Panc1 (cell line): ENCODE measurements at regions not wholly inside any gene's neighbourhood (a gene's known extent, or its start where the extent isn't known, plus 50 kb on each side); places are given as distances from the start of the nearest gene placed in this dataset.

Experiments
- ATAC-seq: fragments of 200-7000 bp; cut with Tn5 transposase; 2 replicates; pipeline ENCODE4 v1.9.1; 2020; ENCODE audit warnings: mild to moderate bottlenecking, moderate library complexity
- BruUV-seq: library from RNA; stranded (reverse); fragments of 400-500 nt; replicated peaks from 2 replicates; lab custom pipeline; 2021; lab: Mats Ljungman, UMichigan
- CTCF ChIA-PET: fragments of 300-600 bp; sonication (Branson Sonifier 250); formaldehyde crosslinking; loops from one replicate; lab custom pipeline; 2022; ENCODE audit warnings: antibody characterized with exemption; lab: Charles Lee
- POLR2A ChIA-PET: fragments of 300-600 bp; sonication (Branson Sonifier 250); formaldehyde crosslinking; loops from one replicate; lab custom pipeline; 2022; ENCODE audit warnings: antibody characterized with exemption; lab: Charles Lee
- DNase-seq: peaks from one replicate; pipeline ENCODE4 v3.0.0-alpha.2; 2010; ENCODE audit warnings: low read depth, low spot score
- H3K27ac ChIP-seq: 2 replicates; pipeline ENCODE4 v1.5.1; 2011; ENCODE audit warnings: mild to moderate bottlenecking, low read length, inconsistent platforms
- H3K27me3 ChIP-seq: fragments of 200-500 bp; sonication (Bioruptor generic); 2 replicates; pipeline ENCODE4 v1.6.0; 2014; ENCODE audit warnings: low read length, inconsistent platforms; ENCODE audit not compliant: control insufficient read depth, insufficient read depth
- H3K36me3 ChIP-seq: fragments of 200-500 bp; sonication (Bioruptor generic); 2 replicates; pipeline ENCODE4 v1.5.1; 2014; ENCODE audit warnings: inconsistent platforms, mild to moderate bottlenecking, low read length, moderate library complexity; ENCODE audit not compliant: control insufficient read depth, insufficient read depth
- H3K4me1 ChIP-seq: 2 replicates; pipeline ENCODE4 v1.5.1; 2011; ENCODE audit warnings: inconsistent platforms, mild to moderate bottlenecking, low read length, moderate library complexity; ENCODE audit not compliant: control insufficient read depth, insufficient read depth
- H3K4me3 ChIP-seq, 2 experiments: 2 replicates each; pipeline ENCODE4 v1.5.1; 2011 to 2012; ENCODE audit warnings: low read depth in 2 of 2, low read length in 2 of 2, mild to moderate bottlenecking in 2 of 2, inconsistent platforms in 1 of 2, moderate library complexity in 1 of 2
- H3K9me3 ChIP-seq: fragments of 200-500 bp; sonication (Bioruptor generic); 2 replicates; pipeline ENCODE4 v1.5.1; 2014; ENCODE audit warnings: low read depth, mild to moderate bottlenecking, inconsistent platforms, low read length, moderate library complexity; ENCODE audit not compliant: control insufficient read depth, insufficient read depth
- POLR2AphosphoS5 ChIP-seq: IDR thresholded peaks from 2 replicates; pipeline ENCODE4 v1.6.1; 2012; ENCODE audit warnings: mild to moderate bottlenecking, low read depth, low read length, moderate library complexity
- SIN3A ChIP-seq: IDR thresholded peaks from 2 replicates; pipeline ENCODE4 v1.6.1; 2012; ENCODE audit warnings: low read depth, mild to moderate bottlenecking, low read length, moderate library complexity, borderline replicate concordance; ENCODE audit not compliant: insufficient read depth
- TCF7L2 ChIP-seq: IDR thresholded peaks from 2 replicates; pipeline ENCODE4 v1.6.1; 2011; ENCODE audit warnings: mild to moderate bottlenecking, low read depth, low read length, inconsistent platforms
- in situ Hi-C: cut with HindIII; loops from 2 replicates; pipeline ENCODE4 v1.10.0; 2016; ENCODE audit warnings: low sequenced_read_pairs, low pct_unique_long_range_greater_than_20kb
- intact Hi-C: fragments of 100-400 bp; cut with micrococcal nuclease; formaldehyde crosslinking; loops from one replicate; pipeline ENCODE4 v1.10.0; 2022; ENCODE audit not compliant: unreplicated experiment
- TF ChIP-seq, protein P1 (sequence below): fragments of 450-650 bp; IDR thresholded peaks from 2 replicates; pipeline ENCODE4 v1.5.1; 2017; ENCODE audit warnings: mild to moderate bottlenecking
- TF ChIP-seq, protein P2 (sequence below), 2 experiments: IDR thresholded peaks; 2 replicates each; pipeline ENCODE4 v1.6.1; 2011 to 2012; ENCODE audit warnings: low read depth in 2 of 2, control low read depth in 1 of 2, low read length in 1 of 2, mild to moderate bottlenecking in 1 of 2, moderate library complexity in 1 of 2; ENCODE audit not compliant: insufficient read depth in 1 of 2

DNA sequence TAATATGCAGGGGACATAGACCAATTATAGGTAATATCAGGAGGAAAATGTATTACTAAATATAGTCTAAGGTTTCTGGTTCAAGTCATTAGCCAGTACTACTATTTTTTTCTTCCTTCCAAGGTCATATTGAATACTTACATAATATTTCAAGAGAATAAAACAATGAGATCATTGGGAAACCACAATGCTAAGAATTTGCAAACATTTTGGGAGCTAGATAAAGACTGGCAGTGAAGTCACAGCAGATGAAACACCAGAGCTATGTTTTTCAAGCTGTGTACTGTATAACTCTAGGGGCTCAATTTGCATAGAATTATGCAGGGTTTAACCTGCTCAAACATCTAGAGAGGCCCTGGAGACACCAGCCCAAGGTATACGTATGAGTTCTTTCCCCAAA lies 80.5 kb upstream of the KCNH7 start:
- in situ Hi-C loops: no loop called here
- no peaks in the 10 kb centered on the region for H3K9me3 ChIP-seq
- H3K4me3 ChIP-seq: no peak overlapping the region
- ChIA-PET CTCF (no interaction called here), POLR2A (no interaction called here)
- DNase-seq (no peak), ATAC-seq (no peak)
- no peak overlapping the region for H3K27ac ChIP-seq
- TF ChIP-seq, protein P1, sequence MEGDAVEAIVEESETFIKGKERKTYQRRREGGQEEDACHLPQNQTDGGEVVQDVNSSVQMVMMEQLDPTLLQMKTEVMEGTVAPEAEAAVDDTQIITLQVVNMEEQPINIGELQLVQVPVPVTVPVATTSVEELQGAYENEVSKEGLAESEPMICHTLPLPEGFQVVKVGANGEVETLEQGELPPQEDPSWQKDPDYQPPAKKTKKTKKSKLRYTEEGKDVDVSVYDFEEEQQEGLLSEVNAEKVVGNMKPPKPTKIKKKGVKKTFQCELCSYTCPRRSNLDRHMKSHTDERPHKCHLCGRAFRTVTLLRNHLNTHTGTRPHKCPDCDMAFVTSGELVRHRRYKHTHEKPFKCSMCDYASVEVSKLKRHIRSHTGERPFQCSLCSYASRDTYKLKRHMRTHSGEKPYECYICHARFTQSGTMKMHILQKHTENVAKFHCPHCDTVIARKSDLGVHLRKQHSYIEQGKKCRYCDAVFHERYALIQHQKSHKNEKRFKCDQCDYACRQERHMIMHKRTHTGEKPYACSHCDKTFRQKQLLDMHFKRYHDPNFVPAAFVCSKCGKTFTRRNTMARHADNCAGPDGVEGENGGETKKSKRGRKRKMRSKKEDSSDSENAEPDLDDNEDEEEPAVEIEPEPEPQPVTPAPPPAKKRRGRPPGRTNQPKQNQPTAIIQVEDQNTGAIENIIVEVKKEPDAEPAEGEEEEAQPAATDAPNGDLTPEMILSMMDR: no peak
- TF ChIP-seq POLR2AphosphoS5 (no peak), TCF7L2 (no peak), SIN3A (no peak)
- TF ChIP-seq, protein P2, sequence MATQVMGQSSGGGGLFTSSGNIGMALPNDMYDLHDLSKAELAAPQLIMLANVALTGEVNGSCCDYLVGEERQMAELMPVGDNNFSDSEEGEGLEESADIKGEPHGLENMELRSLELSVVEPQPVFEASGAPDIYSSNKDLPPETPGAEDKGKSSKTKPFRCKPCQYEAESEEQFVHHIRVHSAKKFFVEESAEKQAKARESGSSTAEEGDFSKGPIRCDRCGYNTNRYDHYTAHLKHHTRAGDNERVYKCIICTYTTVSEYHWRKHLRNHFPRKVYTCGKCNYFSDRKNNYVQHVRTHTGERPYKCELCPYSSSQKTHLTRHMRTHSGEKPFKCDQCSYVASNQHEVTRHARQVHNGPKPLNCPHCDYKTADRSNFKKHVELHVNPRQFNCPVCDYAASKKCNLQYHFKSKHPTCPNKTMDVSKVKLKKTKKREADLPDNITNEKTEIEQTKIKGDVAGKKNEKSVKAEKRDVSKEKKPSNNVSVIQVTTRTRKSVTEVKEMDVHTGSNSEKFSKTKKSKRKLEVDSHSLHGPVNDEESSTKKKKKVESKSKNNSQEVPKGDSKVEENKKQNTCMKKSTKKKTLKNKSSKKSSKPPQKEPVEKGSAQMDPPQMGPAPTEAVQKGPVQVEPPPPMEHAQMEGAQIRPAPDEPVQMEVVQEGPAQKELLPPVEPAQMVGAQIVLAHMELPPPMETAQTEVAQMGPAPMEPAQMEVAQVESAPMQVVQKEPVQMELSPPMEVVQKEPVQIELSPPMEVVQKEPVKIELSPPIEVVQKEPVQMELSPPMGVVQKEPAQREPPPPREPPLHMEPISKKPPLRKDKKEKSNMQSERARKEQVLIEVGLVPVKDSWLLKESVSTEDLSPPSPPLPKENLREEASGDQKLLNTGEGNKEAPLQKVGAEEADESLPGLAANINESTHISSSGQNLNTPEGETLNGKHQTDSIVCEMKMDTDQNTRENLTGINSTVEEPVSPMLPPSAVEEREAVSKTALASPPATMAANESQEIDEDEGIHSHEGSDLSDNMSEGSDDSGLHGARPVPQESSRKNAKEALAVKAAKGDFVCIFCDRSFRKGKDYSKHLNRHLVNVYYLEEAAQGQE (IDR thresholded peaks at IDR 0.05; ENCODE audit: insufficient read depth in 1 of 2, low read depth in 2 of 2, low read length in 1 of 2): no peak
- H3K36me3 ChIP-seq: no peaks in the 10 kb centered on the region
- no TSS peak for BruUV-seq
- H3K4me1 ChIP-seq: no peaks in the 10 kb centered on the region
- no peaks in the 10 kb centered on the region for H3K27me3 ChIP-seq
- intact Hi-C loops: no loop called here

DNA sequence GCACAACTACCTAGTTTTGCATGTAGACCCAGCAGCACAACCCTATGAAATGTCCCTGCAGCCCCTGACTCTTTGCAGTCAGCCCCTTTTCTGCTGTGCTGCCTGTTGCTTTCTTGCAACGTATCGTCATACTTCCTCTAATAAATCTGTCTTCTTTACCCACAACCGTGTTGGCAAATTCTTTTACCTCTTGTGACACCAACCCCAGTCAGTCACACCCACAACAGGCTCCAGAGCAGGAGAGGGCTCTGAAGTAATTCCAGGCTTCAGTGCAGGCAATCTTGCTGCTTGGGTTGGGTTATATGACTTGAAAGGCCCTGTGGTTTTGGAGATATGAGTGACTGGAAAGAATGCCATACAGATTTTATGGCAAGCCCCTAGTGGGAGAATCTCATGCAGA lies 79.1 kb upstream of the KCNH7 start:
- no TSS peak for BruUV-seq
- POLR2A ChIA-PET: no interaction called here
- H3K4me3 ChIP-seq: no peak overlapping the region
- intact Hi-C loops (no loop called here), in situ Hi-C loops (no loop called here)
- no peaks in the 10 kb centered on the region for H3K9me3 ChIP-seq
- no peak overlapping the region for H3K27ac ChIP-seq
- no peaks in the 10 kb centered on the region for H3K27me3 ChIP-seq
- CTCF ChIA-PET: no interaction called here
- DNase-seq (no peak), ATAC-seq (no peak)
- H3K4me1 ChIP-seq: no peaks in the 10 kb centered on the region
- TF ChIP-seq, protein P2 (IDR thresholded peaks at IDR 0.05; ENCODE audit: insufficient read depth in 1 of 2, low read depth in 2 of 2, low read length in 1 of 2): no peak
- TF ChIP-seq SIN3A: no peak
- TF ChIP-seq, protein P1: no peak
- TF ChIP-seq TCF7L2: no peak
- TF ChIP-seq POLR2AphosphoS5: no peak
- H3K36me3 ChIP-seq: no peaks in the 10 kb centered on the region
